IMR-90 (cell line): ENCODE measurements at regions not wholly inside any gene's neighbourhood (a gene's known extent, or its start where the extent isn't known, plus 50 kb on each side); places are given as distances from the start of the nearest gene placed in this dataset.

Experiments used
- CEBPB ChIP-seq: IDR thresholded peaks from 2 replicates; pipeline ENCODE4 v1.6.1; 2012; ENCODE audit warnings: low read depth, low read length, improper control_type of control experiment
- CHD1 ChIP-seq: IDR thresholded peaks from 2 replicates; pipeline ENCODE4 v1.6.1; 2012; ENCODE audit warnings: low read depth, low read length, improper control_type of control experiment
- CTCF ChIP-seq: conservative IDR thresholded peaks from 2 replicates; pipeline ENCODE4 v1.5.1; 2012; ENCODE audit warnings: mild to moderate bottlenecking, low read depth, low read length, improper control_type of control experiment
- MAFK ChIP-seq: IDR thresholded peaks from 2 replicates; pipeline ENCODE4 v1.6.1; 2012; ENCODE audit warnings: low read depth, low read length, improper control_type of control experiment
- MAZ ChIP-seq: IDR thresholded peaks from 2 replicates; pipeline ENCODE4 v1.6.1; 2012; ENCODE audit warnings: low read depth, mild to moderate bottlenecking, low read length, improper control_type of control experiment, moderate library complexity, borderline replicate concordance
- NFE2L2 ChIP-seq: fragments of 150-350 bp; IDR thresholded peaks from 2 replicates; pipeline ENCODE4 v1.6.1; 2016; ENCODE audit warnings: low read depth, mild to moderate bottlenecking, low read length
- POLR2A ChIP-seq: IDR thresholded peaks from 2 replicates; pipeline ENCODE4 v1.6.1; 2012; ENCODE audit warnings: mild to moderate bottlenecking, low read depth, low read length

GRCh38 chr14:104425763-104426646 lies 153.6 kb upstream of the C14orf180 start:
- no peak for TF ChIP-seq MAZ
- TF ChIP-seq CTCF = no peak
- no peak for TF ChIP-seq CHD1
- no peak for TF ChIP-seq CEBPB
- TF ChIP-seq POLR2A = no peak
- no peak for TF ChIP-seq NFE2L2
- no peak for TF ChIP-seq MAFK
